IPS DF 19.7 (cell line): ENCODE measurements at regions not wholly inside any gene's neighbourhood (a gene's known extent, or its start where the extent isn't known, plus 50 kb on each side); places are given as distances from the start of the nearest gene placed in this dataset.

Experiments
- DNase-seq: peaks from one replicate; pipeline ENCODE4 v3.0.0-alpha.2; 2013; ENCODE audit warnings: low read depth, low spot score

GRCh38 chr13:21960108-21960507 is 289.2 kb downstream of the FGF9 start:
- DNase-seq: no peak

- no peak for DNase-seq
These were observed 293.8 kb downstream of the FGF9 start for GRCh38 chr13:21964686-21965085.

GRCh38 chr13:21965095-21965494 is 294.2 kb downstream of the FGF9 start:
- DNase-seq: no peak

- no peak for DNase-seq
These were observed 295.1 kb downstream of the FGF9 start for GRCh38 chr13:21966014-21966413.

- DNase-seq: no peak
These were observed 297.0 kb downstream of the FGF9 start for GRCh38 chr13:21967871-21968270.

GRCh38 chr13:21970172-21970571 is 299.3 kb downstream of the FGF9 start:
- no peak for DNase-seq

- DNase-seq: no peak
These were observed 300.0 kb downstream of the FGF9 start for GRCh38 chr13:21970918-21971317.

- no peak for DNase-seq
These were observed 301.1 kb downstream of the FGF9 start for GRCh38 chr13:21971662-21972621.

- no peak for DNase-seq
These were observed 302.7 kb downstream of the FGF9 start for GRCh38 chr13:21973437-21974125.

- no peak for DNase-seq
These were observed 303.9 kb downstream of the FGF9 start for GRCh38 chr13:21974741-21975140.

- no peak for DNase-seq
These were observed 305.3 kb downstream of the FGF9 start for GRCh38 chr13:21976159-21976558.

GRCh38 chr13:21979161-21979806 is 308.4 kb downstream of the FGF9 start:
- no peak for DNase-seq

- DNase-seq: no peak
These were observed 309.2 kb downstream of the FGF9 start for GRCh38 chr13:21980049-21980448.

- DNase-seq: no peak
These were observed 313.3 kb downstream of the FGF9 start for GRCh38 chr13:21984156-21984555.

- no peak for DNase-seq
These were observed 315.7 kb downstream of the FGF9 start for GRCh38 chr13:21986602-21987001.

GRCh38 chr13:21987793-21988192 is 316.9 kb downstream of the FGF9 start:
- no peak for DNase-seq

GRCh38 chr13:21988624-21989023 is 317.8 kb downstream of the FGF9 start:
- DNase-seq: no peak

GRCh38 chr13:21996049-21996448 is 325.2 kb downstream of the FGF9 start:
- DNase-seq: no peak

GRCh38 chr13:21997726-21998125 is 326.9 kb downstream of the FGF9 start:
- DNase-seq: no peak

GRCh38 chr13:21998279-21998990 is 327.6 kb downstream of the FGF9 start:
- no peak for DNase-seq

GRCh38 chr13:21999666-22000065 is 328.8 kb downstream of the FGF9 start:
- no peak for DNase-seq

GRCh38 chr13:22000191-22000590 is 329.3 kb downstream of the FGF9 start:
- no peak for DNase-seq
